ENCODE measurements at regions not wholly inside any gene's neighbourhood (a gene's known extent, or its start where the extent isn't known, plus 50 kb on each side); places are given as distances from the start of the nearest gene placed in this dataset.

DNA sequence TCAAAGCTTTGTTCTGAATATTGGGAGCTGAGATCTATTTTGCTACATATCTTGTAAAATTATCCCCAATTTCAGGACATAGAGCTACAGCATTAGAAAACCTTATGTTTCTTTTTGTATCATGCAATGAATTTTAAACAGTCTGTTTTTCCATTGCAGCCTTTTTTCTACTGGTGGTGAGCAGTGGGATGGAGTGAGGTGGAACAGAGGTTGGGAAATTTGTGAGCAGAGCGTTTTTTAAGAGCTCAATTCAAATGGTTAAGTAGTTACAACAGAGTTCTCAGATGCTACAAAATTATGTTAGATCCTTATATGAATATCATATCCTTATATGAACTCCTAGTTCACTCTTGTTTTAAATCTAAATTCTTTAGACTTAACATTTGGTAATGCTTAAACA lies 139.0 kb upstream of the PLEKHG7 start:
- TF ChIP-seq, protein P1, sequence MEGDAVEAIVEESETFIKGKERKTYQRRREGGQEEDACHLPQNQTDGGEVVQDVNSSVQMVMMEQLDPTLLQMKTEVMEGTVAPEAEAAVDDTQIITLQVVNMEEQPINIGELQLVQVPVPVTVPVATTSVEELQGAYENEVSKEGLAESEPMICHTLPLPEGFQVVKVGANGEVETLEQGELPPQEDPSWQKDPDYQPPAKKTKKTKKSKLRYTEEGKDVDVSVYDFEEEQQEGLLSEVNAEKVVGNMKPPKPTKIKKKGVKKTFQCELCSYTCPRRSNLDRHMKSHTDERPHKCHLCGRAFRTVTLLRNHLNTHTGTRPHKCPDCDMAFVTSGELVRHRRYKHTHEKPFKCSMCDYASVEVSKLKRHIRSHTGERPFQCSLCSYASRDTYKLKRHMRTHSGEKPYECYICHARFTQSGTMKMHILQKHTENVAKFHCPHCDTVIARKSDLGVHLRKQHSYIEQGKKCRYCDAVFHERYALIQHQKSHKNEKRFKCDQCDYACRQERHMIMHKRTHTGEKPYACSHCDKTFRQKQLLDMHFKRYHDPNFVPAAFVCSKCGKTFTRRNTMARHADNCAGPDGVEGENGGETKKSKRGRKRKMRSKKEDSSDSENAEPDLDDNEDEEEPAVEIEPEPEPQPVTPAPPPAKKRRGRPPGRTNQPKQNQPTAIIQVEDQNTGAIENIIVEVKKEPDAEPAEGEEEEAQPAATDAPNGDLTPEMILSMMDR (IDR thresholded peaks at IDR 0.05), result no peak
- TF ChIP-seq POLR2AphosphoS5 (IDR thresholded peaks at IDR 0.05), result no peak
- no peak for TF ChIP-seq EP300 (IDR thresholded peaks at IDR 0.05)
